ENCODE measurements at regions not wholly inside any gene's neighbourhood (a gene's known extent, or its start where the extent isn't known, plus 50 kb on each side); places are given as distances from the start of the nearest gene placed in this dataset.

GRCh38 chr9:13534006-13534405 lies 254.5 kb upstream of the MPDZ start:
- Histone ChIP-seq H3K14ac (ENCODE audit: low read length) (no peak overlapping the region), H3K4me2 (ENCODE audit: low read length) (no peak overlapping the region), H3K4ac (ENCODE audit: low read depth, low read length) (no peak overlapping the region), H3K36me3 (ENCODE audit: control insufficient read depth in 1 of 2, insufficient read depth in 2 of 2, low read length in 2 of 2) (no peaks in the 10 kb centered on the region), H3K79me2 (ENCODE audit: control insufficient read depth, insufficient read depth, low read length, poor library complexity) (no peaks in the 10 kb centered on the region), H2AFZ (ENCODE audit: insufficient read depth, low read length, poor library complexity) (no peak overlapping the region), H3K9ac (ENCODE audit: low read length) (no peak overlapping the region), H4K8ac (ENCODE audit: low read depth, low read length) (no peak overlapping the region), H2BK120ac (ENCODE audit: insufficient read depth, low read length, poor library complexity) (no peak overlapping the region), H3K4me3 (ENCODE audit: low read depth, low read length) (no peak overlapping the region), H4K12ac (ENCODE audit: low read depth, low read length) (no peak overlapping the region), H3K27me3 (ENCODE audit: insufficient read depth, low read length) (no peaks in the 10 kb centered on the region), H4K91ac (ENCODE audit: low read depth, low read length) (no peak overlapping the region), H2BK12ac (ENCODE audit: low read length) (no peak overlapping the region), H3K9me3 (ENCODE audit: insufficient read depth, low read depth, low read length) (no peaks in the 10 kb centered on the region), H3K23ac (ENCODE audit: low read length) (no peak overlapping the region), H3K79me1 (ENCODE audit: low read length) (no peaks in the 10 kb centered on the region), H3K18ac (ENCODE audit: low read length) (no peak overlapping the region), H3K4me1 (ENCODE audit: control insufficient read depth in 1 of 2, insufficient read depth in 2 of 2, low read length in 2 of 2) (peaks cover 0 to 3% of the 10 kb centered on the region in 2 experiments), H2BK5ac (ENCODE audit: low read depth, low read length, poor library complexity) (no peak overlapping the region), H3K27ac (ENCODE audit: low read depth, low read length) (no peak overlapping the region), H2AK5ac (ENCODE audit: low read length) (no peak overlapping the region)
- WGBS (ENCODE audit: extremely low coverage, insufficient coverage, insufficient read length): no CpG with 5 or more reads among the region's 2 CpGs
- no peak for DNase-seq

- Histone ChIP-seq H4K8ac (ENCODE audit: low read depth, low read length) (no peak overlapping the region), H3K36me3 (ENCODE audit: control insufficient read depth in 1 of 2, insufficient read depth in 2 of 2, low read length in 2 of 2) (no peaks in the 10 kb centered on the region)
- no CpG with 5 or more reads among the region's 2 CpGs for WGBS (ENCODE audit: extremely low coverage, insufficient coverage, insufficient read length)
These were observed 252.9 kb upstream of the MPDZ start for GRCh38 chr9:13532407-13532806.

GRCh38 chr9:13529321-13530104 lies 250.0 kb upstream of the MPDZ start:
- no peak overlapping the region for H3K9ac ChIP-seq (ENCODE audit: low read length)
- no peak overlapping the region for H3K18ac ChIP-seq (ENCODE audit: low read length)
- H3K14ac ChIP-seq (ENCODE audit: low read length): no peak overlapping the region
- H4K12ac ChIP-seq (ENCODE audit: low read depth, low read length): no peak overlapping the region
- no peak overlapping the region for H3K23ac ChIP-seq (ENCODE audit: low read length)
- H2BK12ac ChIP-seq (ENCODE audit: low read length): no peak overlapping the region
- H2BK120ac ChIP-seq (ENCODE audit: insufficient read depth, low read length, poor library complexity): no peak overlapping the region
- peaks cover 0 to 3% of the 10 kb centered on the region in 2 experiments for H3K4me1 ChIP-seq (ENCODE audit: control insufficient read depth in 1 of 2, insufficient read depth in 2 of 2, low read length in 2 of 2)
- H3K79me2 ChIP-seq (ENCODE audit: control insufficient read depth, insufficient read depth, low read length, poor library complexity): no peaks in the 10 kb centered on the region
- no peaks in the 10 kb centered on the region for H3K79me1 ChIP-seq (ENCODE audit: low read length)
- H4K8ac ChIP-seq (ENCODE audit: low read depth, low read length): no peak overlapping the region
- H2AFZ ChIP-seq (ENCODE audit: insufficient read depth, low read length, poor library complexity): no peak overlapping the region
- H4K91ac ChIP-seq (ENCODE audit: low read depth, low read length): no peak overlapping the region
- no peak overlapping the region for H2BK5ac ChIP-seq (ENCODE audit: low read depth, low read length, poor library complexity)
- H3K36me3 ChIP-seq (ENCODE audit: control insufficient read depth in 1 of 2, insufficient read depth in 2 of 2, low read length in 2 of 2): no peaks in the 10 kb centered on the region
- no peak overlapping the region for H3K27ac ChIP-seq (ENCODE audit: low read depth, low read length)
- no peak overlapping the region for H3K4me2 ChIP-seq (ENCODE audit: low read length)
- no peak for DNase-seq
- no peak overlapping the region for H3K4me3 ChIP-seq (ENCODE audit: low read depth, low read length)
- no peaks in the 10 kb centered on the region for H3K9me3 ChIP-seq (ENCODE audit: insufficient read depth, low read depth, low read length)
- no peaks in the 10 kb centered on the region for H3K27me3 ChIP-seq (ENCODE audit: insufficient read depth, low read length)
- WGBS (ENCODE audit: extremely low coverage, insufficient coverage, insufficient read length): no CpG with 5 or more reads among the region's 6 CpGs
- H3K4ac ChIP-seq (ENCODE audit: low read depth, low read length): no peak overlapping the region
- H2AK5ac ChIP-seq (ENCODE audit: low read length): no peak overlapping the region

More at GRCh38 chr9:13532407-13532806, 252.9 kb upstream of the MPDZ start:
- Histone ChIP-seq H3K4me2 (ENCODE audit: low read length) (no peak overlapping the region), H3K4me1 (ENCODE audit: control insufficient read depth in 1 of 2, insufficient read depth in 2 of 2, low read length in 2 of 2) (peaks cover 0 to 3% of the 10 kb centered on the region in 2 experiments), H3K18ac (ENCODE audit: low read length) (no peak overlapping the region), H4K12ac (ENCODE audit: low read depth, low read length) (no peak overlapping the region), H3K9ac (ENCODE audit: low read length) (no peak overlapping the region), H2AK5ac (ENCODE audit: low read length) (no peak overlapping the region), H2AFZ (ENCODE audit: insufficient read depth, low read length, poor library complexity) (no peak overlapping the region), H3K27ac (ENCODE audit: low read depth, low read length) (no peak overlapping the region), H3K4ac (ENCODE audit: low read depth, low read length) (no peak overlapping the region), H3K9me3 (ENCODE audit: insufficient read depth, low read depth, low read length) (no peaks in the 10 kb centered on the region), H3K79me2 (ENCODE audit: control insufficient read depth, insufficient read depth, low read length, poor library complexity) (no peaks in the 10 kb centered on the region), H3K4me3 (ENCODE audit: low read depth, low read length) (no peak overlapping the region), H3K14ac (ENCODE audit: low read length) (no peak overlapping the region), H2BK120ac (ENCODE audit: insufficient read depth, low read length, poor library complexity) (no peak overlapping the region), H2BK12ac (ENCODE audit: low read length) (no peak overlapping the region), H3K27me3 (ENCODE audit: insufficient read depth, low read length) (no peaks in the 10 kb centered on the region), H4K91ac (ENCODE audit: low read depth, low read length) (no peak overlapping the region), H2BK5ac (ENCODE audit: low read depth, low read length, poor library complexity) (no peak overlapping the region), H3K79me1 (ENCODE audit: low read length) (no peaks in the 10 kb centered on the region), H3K23ac (ENCODE audit: low read length) (no peak overlapping the region)
- DNase-seq: no peak

- no peaks in the 10 kb centered on the region for H3K27me3 ChIP-seq (ENCODE audit: insufficient read depth, low read length)
- no peak overlapping the region for H2BK12ac ChIP-seq (ENCODE audit: low read length)
- no peak overlapping the region for H4K12ac ChIP-seq (ENCODE audit: low read depth, low read length)
- no peak overlapping the region for H3K4me2 ChIP-seq (ENCODE audit: low read length)
- no peaks in the 10 kb centered on the region for H3K9me3 ChIP-seq (ENCODE audit: insufficient read depth, low read depth, low read length)
- no CpG with 5 or more reads among the region's 9 CpGs for WGBS (ENCODE audit: extremely low coverage, insufficient coverage, insufficient read length)
- no peak overlapping the region for H3K23ac ChIP-seq (ENCODE audit: low read length)
- H3K4me1 ChIP-seq (ENCODE audit: control insufficient read depth in 1 of 2, insufficient read depth in 2 of 2, low read length in 2 of 2): peaks cover 0 to 2% of the 10 kb centered on the region in 2 experiments
- no peak overlapping the region for H3K18ac ChIP-seq (ENCODE audit: low read length)
- no peaks in the 10 kb centered on the region for H3K79me2 ChIP-seq (ENCODE audit: control insufficient read depth, insufficient read depth, low read length, poor library complexity)
- DNase-seq: peak in 1 of 2 donors; percentile 25
- no peak overlapping the region for H3K14ac ChIP-seq (ENCODE audit: low read length)
- no peak overlapping the region for H2BK120ac ChIP-seq (ENCODE audit: insufficient read depth, low read length, poor library complexity)
- H3K36me3 ChIP-seq (ENCODE audit: control insufficient read depth in 1 of 2, insufficient read depth in 2 of 2, low read length in 2 of 2): no peaks in the 10 kb centered on the region
- no peak overlapping the region for H2AK5ac ChIP-seq (ENCODE audit: low read length)
- no peak overlapping the region for H4K8ac ChIP-seq (ENCODE audit: low read depth, low read length)
- H2BK5ac ChIP-seq (ENCODE audit: low read depth, low read length, poor library complexity): no peak overlapping the region
- H3K4me3 ChIP-seq (ENCODE audit: low read depth, low read length): no peak overlapping the region
- no peak overlapping the region for H3K9ac ChIP-seq (ENCODE audit: low read length)
- no peak overlapping the region for H3K4ac ChIP-seq (ENCODE audit: low read depth, low read length)
- H2AFZ ChIP-seq (ENCODE audit: insufficient read depth, low read length, poor library complexity): no peak overlapping the region
- H4K91ac ChIP-seq (ENCODE audit: low read depth, low read length): no peak overlapping the region
- no peak overlapping the region for H3K27ac ChIP-seq (ENCODE audit: low read depth, low read length)
- H3K79me1 ChIP-seq (ENCODE audit: low read length): no peaks in the 10 kb centered on the region
These were observed 244.8 kb upstream of the MPDZ start for GRCh38 chr9:13524245-13524644.
